Activated T-cell treated with anti-CD3 and anti-CD28 coated beads for 48 hours (primary cell): ENCODE measurements at regions not wholly inside any gene's neighbourhood (a gene's known extent, or its start where the extent isn't known, plus 50 kb on each side); places are given as distances from the start of the nearest gene placed in this dataset.
"Not testable (repeated sequence)": the region's sequence is repeated elsewhere in the genome, so short reads cannot be mapped to it uniquely, and the experiment has no call there.

Experiments
- DNase-seq: peaks from one replicate; pipeline ENCODE4 v3.0.0-alpha.2; 2020; ENCODE audit warnings: low read depth

- DNase-seq, result no peak
Observed at GRCh38 chr15:79769933-79770759, 126.7 kb downstream of the MTHFS start.

GRCh38 chr15:79773128-79773527 lies 123.7 kb downstream of the MTHFS start:
- DNase-seq, result no peak

GRCh38 chr15:79775821-79776220 lies 121.0 kb downstream of the MTHFS start:
- no peak for DNase-seq

- DNase-seq, result no peak
Observed at GRCh38 chr15:79777916-79778315, 118.9 kb downstream of the MTHFS start.

DNA sequence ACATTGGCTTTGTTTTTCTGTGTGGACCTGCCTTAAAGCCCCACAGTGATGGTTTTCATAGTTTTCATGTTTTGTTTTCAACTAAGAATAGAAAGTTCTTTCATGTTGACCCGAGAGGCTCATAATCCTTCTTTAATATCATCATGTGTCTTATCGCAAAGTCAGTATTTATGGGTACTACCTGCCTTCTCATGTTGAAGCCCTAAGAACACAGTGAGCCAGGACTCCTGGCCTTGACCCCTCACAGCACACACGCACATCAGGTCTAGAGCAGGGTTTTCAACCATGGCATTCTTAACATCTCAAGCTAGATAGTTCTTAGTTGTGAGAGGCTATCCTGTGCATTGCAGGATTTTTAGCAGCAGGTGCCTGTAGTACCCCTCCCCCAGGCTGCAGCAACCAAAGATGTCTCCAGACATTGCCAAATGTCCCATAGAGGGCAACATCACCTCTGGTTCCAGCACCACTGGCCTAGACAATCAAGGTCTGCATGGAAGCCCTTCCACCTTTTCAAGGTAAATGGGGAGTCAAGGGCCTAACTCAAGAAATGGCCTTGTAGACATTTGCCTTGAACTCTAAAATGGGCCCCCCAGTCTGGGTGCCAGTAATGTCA lies 118.3 kb downstream of the MTHFS start:
- no peak for DNase-seq

DNA sequence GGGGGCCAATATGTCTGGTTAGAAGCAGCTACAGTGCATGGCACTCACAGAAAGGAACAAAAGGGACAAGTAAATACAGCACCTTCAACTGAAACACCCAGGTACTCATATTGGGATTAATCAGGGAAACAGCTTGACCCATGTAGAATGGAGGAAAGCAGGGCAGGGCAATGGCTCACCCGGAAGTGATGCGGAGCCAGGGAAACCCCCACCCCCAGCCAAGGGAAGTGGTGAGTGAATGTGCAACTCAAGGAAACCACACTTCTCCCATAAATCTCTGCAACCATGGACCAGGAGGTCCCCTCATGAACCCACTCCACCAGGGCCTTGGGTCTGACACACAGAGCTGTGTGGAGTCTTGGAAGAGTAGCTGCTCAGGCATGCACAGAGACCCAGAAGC lies 117.1 kb downstream of the MTHFS start:
- DNase-seq, result no peak

- DNase-seq, result not testable (repeated sequence)
Observed at GRCh38 chr15:79782307-79782706, 114.5 kb downstream of the MTHFS start.
